SH-SY5Y (cell line): ENCODE measurements at regions not wholly inside any gene's neighbourhood (a gene's known extent, or its start where the extent isn't known, plus 50 kb on each side); places are given as distances from the start of the nearest gene placed in this dataset.

Experiments
- GATA2 ChIP-seq: IDR thresholded peaks from 2 replicates; pipeline ENCODE4 v1.6.1; 2011; ENCODE audit warnings: mild to moderate bottlenecking, low read depth, low read length
- GATA3 ChIP-seq: IDR thresholded peaks from 2 replicates; pipeline ENCODE4 v1.6.1; 2011; ENCODE audit warnings: low read depth, mild to moderate bottlenecking, low read length, moderate library complexity

GRCh38 chr6:68400396-68400795, 234.7 kb upstream of the ADGRB3 start:
- TF ChIP-seq GATA2 (no peak), GATA3 (no peak)
